ENCODE measurements at regions not wholly inside any gene's neighbourhood (a gene's known extent, or its start where the extent isn't known, plus 50 kb on each side); places are given as distances from the start of the nearest gene placed in this dataset.

DNA sequence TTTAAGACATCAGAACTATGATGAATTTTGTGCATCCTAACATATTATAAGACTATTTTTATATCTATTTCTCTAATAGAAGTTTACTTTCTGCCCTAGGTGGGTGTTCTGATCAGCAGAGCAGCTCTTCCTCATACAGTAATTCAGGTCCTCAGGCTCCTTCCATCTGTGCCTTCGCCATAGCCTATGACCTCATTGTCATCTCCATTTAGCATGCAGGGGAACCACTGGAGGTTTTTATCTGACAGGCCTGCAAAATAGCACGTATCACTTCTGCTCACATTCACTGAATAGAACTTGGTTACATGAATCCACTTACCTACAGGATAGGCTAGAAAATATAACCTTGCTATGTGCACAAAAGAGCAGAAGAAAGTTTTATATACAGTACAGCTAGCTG lies 159.4 kb upstream of the CCNH start (continued):
- TF ChIP-seq, protein P1, sequence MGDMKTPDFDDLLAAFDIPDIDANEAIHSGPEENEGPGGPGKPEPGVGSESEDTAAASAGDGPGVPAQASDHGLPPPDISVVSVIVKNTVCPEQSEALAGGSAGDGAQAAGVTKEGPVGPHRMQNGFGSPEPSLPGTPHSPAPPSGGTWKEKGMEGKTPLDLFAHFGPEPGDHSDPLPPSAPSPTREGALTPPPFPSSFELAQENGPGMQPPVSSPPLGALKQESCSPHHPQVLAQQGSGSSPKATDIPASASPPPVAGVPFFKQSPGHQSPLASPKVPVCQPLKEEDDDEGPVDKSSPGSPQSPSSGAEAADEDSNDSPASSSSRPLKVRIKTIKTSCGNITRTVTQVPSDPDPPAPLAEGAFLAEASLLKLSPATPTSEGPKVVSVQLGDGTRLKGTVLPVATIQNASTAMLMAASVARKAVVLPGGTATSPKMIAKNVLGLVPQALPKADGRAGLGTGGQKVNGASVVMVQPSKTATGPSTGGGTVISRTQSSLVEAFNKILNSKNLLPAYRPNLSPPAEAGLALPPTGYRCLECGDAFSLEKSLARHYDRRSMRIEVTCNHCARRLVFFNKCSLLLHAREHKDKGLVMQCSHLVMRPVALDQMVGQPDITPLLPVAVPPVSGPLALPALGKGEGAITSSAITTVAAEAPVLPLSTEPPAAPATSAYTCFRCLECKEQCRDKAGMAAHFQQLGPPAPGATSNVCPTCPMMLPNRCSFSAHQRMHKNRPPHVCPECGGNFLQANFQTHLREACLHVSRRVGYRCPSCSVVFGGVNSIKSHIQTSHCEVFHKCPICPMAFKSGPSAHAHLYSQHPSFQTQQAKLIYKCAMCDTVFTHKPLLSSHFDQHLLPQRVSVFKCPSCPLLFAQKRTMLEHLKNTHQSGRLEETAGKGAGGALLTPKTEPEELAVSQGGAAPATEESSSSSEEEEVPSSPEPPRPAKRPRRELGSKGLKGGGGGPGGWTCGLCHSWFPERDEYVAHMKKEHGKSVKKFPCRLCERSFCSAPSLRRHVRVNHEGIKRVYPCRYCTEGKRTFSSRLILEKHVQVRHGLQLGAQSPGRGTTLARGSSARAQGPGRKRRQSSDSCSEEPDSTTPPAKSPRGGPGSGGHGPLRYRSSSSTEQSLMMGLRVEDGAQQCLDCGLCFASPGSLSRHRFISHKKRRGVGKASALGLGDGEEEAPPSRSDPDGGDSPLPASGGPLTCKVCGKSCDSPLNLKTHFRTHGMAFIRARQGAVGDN (IDR thresholded peaks at IDR 0.05): no peak
- TF ChIP-seq, protein P2, sequence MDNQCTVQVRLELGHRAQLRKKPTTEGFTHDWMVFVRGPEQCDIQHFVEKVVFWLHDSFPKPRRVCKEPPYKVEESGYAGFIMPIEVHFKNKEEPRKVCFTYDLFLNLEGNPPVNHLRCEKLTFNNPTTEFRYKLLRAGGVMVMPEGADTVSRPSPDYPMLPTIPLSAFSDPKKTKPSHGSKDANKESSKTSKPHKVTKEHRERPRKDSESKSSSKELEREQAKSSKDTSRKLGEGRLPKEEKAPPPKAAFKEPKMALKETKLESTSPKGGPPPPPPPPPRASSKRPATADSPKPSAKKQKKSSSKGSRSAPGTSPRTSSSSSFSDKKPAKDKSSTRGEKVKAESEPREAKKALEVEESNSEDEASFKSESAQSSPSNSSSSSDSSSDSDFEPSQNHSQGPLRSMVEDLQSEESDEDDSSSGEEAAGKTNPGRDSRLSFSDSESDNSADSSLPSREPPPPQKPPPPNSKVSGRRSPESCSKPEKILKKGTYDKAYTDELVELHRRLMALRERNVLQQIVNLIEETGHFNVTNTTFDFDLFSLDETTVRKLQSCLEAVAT (IDR thresholded peaks at IDR 0.05): no peak
- TF ChIP-seq, protein P3, sequence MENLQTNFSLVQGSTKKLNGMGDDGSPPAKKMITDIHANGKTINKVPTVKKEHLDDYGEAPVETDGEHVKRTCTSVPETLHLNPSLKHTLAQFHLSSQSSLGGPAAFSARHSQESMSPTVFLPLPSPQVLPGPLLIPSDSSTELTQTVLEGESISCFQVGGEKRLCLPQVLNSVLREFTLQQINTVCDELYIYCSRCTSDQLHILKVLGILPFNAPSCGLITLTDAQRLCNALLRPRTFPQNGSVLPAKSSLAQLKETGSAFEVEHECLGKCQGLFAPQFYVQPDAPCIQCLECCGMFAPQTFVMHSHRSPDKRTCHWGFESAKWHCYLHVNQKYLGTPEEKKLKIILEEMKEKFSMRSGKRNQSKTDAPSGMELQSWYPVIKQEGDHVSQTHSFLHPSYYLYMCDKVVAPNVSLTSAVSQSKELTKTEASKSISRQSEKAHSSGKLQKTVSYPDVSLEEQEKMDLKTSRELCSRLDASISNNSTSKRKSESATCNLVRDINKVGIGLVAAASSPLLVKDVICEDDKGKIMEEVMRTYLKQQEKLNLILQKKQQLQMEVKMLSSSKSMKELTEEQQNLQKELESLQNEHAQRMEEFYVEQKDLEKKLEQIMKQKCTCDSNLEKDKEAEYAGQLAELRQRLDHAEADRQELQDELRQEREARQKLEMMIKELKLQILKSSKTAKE (IDR thresholded peaks at IDR 0.05; ENCODE audit: low read depth, poor library complexity, severe bottlenecking): no peak
- TF ChIP-seq SRF (IDR thresholded peaks at IDR 0.05; ENCODE audit: low read depth in 2 of 2, low read length in 2 of 2) (no peak), SREBF1 (IDR thresholded peaks at IDR 0.05; ENCODE audit: low read length) (no peak), ATF7 (IDR thresholded peaks at IDR 0.05; ENCODE audit: low read depth) (peak; percentile 65), GABPA (IDR thresholded peaks at IDR 0.05; ENCODE audit: low read depth) (no peak), PAX5 (IDR thresholded peaks at IDR 0.05; ENCODE audit: borderline replicate concordance, low read depth, low read length) (0 out of 2 replicates have a peak, but pooled peaks have one; percentile 13), RAD51 (IDR thresholded peaks at IDR 0.05) (no peak)
- TF ChIP-seq, protein P4, sequence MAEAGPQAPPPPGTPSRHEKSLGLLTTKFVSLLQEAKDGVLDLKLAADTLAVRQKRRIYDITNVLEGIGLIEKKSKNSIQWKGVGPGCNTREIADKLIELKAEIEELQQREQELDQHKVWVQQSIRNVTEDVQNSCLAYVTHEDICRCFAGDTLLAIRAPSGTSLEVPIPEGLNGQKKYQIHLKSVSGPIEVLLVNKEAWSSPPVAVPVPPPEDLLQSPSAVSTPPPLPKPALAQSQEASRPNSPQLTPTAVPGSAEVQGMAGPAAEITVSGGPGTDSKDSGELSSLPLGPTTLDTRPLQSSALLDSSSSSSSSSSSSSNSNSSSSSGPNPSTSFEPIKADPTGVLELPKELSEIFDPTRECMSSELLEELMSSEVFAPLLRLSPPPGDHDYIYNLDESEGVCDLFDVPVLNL (IDR thresholded peaks at IDR 0.05; ENCODE audit: low read depth, low read length): no peak

All from GM12878 (cell line).